Keratinocyte (primary cell): ENCODE measurements at regions not wholly inside any gene's neighbourhood (a gene's known extent, or its start where the extent isn't known, plus 50 kb on each side); places are given as distances from the start of the nearest gene placed in this dataset.

Experiments
- EZH2 ChIP-seq: IDR thresholded peaks from one replicate; pipeline ENCODE4 v1.6.1; 2012; ENCODE audit warnings: inconsistent platforms, mild to moderate bottlenecking, low read length, moderate library complexity
- TF ChIP-seq, protein P1 (sequence below), 3 experiments: IDR thresholded peaks in 1 of 3; conservative IDR thresholded peaks in 1 of 3; optimal IDR thresholded peaks in 1 of 3; 2 replicates in 2 of 3; 3 replicates in 1 of 3; pipeline versions ENCODE3 to v1.5.1; 2011; ENCODE audit warnings: low read length in 3 of 3, mild to moderate bottlenecking in 3 of 3, moderate library complexity in 2 of 3, control low read depth in 1 of 3, inconsistent platforms in 1 of 3; ENCODE audit not compliant: insufficient read depth in 2 of 3; ENCODE audit errors: extremely low read depth in 1 of 3

DNA sequence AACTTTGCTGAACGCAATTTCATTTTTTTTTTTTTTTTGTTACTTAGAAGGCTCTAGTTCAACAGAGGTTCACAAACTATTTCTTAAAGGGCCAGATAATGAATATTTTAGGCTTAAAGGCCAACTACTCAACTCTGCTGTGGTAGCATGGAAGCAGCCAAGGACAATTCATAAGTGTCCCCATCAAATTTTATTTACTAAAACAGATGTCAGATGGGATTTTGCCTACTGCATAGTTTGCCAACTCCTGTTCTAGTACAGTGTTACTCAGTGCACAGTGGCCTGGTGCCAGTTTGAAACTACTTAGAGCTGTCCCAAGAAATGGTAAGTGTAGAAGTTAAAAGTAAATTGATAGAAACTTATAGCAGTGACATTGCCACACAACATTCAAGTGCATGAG lies 949.4 kb upstream of the FANCL start:
- TF ChIP-seq, protein P1, sequence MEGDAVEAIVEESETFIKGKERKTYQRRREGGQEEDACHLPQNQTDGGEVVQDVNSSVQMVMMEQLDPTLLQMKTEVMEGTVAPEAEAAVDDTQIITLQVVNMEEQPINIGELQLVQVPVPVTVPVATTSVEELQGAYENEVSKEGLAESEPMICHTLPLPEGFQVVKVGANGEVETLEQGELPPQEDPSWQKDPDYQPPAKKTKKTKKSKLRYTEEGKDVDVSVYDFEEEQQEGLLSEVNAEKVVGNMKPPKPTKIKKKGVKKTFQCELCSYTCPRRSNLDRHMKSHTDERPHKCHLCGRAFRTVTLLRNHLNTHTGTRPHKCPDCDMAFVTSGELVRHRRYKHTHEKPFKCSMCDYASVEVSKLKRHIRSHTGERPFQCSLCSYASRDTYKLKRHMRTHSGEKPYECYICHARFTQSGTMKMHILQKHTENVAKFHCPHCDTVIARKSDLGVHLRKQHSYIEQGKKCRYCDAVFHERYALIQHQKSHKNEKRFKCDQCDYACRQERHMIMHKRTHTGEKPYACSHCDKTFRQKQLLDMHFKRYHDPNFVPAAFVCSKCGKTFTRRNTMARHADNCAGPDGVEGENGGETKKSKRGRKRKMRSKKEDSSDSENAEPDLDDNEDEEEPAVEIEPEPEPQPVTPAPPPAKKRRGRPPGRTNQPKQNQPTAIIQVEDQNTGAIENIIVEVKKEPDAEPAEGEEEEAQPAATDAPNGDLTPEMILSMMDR (optimal IDR thresholded peaks at IDR 0.05 in 1 of 3, IDR thresholded peaks at IDR 0.05 in 1 of 3, conservative IDR thresholded peaks at IDR 0.05 in 1 of 3; ENCODE audit: extremely low read depth in 1 of 3, insufficient read depth in 2 of 3, low read length in 3 of 3): no peak
- TF ChIP-seq EZH2: no peak
